HG02885 (cell line): ENCODE measurements at regions not wholly inside any gene's neighbourhood (a gene's known extent, or its start where the extent isn't known, plus 50 kb on each side); places are given as distances from the start of the nearest gene placed in this dataset.
A peak's percentile ranks its signal among the peaks of the same experiment; 100 is the strongest.

Experiments used
- ATAC-seq: cut with Tn5 transposase; IDR thresholded peaks from one replicate; pipeline ENCODE4 v1.9.1; 2021; ENCODE audit warnings: mild to moderate bottlenecking; ENCODE audit not compliant: unreplicated experiment, poor library complexity

DNA sequence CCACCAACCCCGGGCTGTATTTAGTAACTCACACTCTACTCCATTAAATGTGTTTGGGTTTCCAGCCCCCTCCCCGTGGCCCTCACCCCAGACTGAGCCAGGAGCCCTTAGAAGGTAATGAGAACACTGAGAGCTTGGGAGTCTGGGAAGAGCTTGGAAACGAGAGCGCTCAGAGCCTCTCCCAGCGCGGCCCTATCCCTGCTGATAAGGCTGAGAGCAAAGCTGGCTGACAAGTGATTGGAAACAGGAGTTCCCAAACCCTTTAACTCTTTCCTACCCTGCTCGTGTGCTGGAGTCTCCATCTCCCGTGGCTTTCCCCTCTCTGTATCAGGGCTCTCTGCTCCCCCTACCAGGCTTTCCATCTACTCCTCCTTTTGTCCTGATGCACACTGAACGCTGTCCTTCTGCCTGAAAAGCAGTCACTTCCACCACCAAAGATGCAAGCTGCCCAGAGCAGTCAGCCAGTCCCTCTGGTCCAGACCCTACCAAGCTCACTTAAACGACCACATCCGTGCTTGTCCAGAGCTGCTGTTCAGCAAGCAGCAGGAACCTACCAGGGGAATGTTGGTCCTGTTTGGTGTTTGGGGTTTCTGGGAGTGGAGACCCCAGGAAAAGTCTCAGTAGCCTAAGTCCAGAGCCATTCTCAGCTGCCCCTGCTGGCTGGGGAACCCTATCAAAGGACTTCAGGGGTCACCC lies 100.0 kb upstream of the PKDCC start:
- ATAC-seq, result no peak

DNA sequence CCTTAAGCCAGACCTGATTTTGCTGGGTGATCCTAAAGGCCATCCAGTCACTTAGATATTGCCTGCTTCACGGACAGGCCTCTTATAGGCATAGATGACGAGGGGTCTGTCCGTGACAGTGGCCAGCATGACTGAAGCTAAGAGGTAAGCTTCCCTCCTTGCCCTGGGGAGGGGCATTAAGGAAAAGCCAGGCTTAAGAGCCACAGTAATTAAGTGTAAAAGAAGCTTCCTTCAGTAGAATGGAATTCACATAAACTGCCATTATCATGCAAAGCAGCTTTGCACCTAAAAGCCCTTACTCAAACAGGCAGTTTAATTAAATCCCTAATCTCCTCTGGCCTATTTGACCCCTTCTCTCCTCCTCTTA lies 99.4 kb upstream of the PKDCC start:
- no peak for ATAC-seq

DNA sequence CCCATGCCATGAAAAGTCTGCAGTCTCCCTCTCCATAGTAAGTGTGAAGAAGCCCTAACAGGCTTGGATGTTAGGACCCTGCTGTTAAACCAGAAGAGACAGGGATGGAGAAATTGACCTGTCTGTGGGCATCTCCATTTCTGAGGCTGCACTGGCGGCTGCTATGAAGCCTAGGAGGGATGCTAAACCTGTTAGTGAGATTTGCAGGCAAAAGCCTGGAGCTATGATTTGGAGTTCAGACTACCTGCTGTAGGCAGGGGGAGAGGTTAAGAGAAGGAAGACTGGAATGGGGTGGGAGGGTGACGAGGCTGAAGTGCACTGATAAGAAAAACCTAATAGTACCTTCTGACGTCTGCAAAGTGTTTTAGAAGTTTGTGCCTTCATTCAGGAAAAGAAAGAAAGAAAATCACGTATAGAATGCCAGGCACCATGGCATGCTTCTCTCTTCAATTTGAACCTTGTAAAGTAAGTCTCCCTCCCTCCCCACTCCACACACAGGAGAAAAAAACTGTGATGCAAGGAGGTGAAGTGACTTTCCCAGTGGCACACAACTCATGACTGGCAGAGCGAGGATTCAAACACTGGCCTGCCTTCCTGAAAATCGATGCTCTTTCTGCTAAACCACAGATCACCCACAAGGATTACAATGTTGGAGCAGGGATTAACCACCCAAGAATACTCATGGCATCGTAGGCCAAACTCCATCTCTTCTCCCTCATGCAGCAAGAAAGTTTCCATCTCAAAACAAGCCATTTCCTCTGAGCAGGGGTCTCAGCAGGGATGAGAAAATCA lies 98.5 kb upstream of the PKDCC start:
- no peak for ATAC-seq

DNA sequence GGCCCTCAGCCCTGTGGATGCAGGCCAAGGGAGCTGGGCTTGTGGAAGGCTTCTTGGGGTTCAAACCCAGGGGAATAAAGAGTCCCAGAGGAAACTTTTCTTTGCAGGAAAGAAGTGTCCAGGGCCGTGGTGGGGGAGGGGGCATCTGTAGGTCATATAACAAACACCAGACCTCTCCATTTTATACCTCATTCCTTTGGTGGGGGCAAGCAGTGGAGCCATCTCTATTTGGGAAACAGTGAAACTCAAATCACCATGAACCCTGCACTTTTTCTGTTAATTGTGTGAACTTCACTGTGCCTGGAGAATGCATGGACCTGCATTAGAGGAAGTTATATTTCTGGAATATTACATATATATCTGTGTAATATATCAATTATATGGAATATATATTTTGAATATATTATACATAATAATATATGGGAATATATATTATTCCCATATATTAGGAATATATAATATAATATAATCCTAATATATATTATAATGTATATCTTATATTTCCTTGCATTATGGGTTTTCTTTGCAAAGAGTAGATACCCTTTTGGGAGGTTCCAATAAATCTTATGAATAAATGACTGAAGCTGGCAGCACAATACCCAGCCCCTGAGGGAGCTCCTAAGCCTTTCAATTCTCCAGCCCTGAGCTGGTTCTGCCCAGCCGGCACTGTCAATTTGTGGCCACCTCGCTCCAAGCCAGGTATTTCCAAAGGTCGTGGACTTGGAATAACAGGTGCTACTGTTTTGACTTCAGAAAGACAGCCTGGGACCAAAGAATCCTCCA lies 97.7 kb upstream of the PKDCC start:
- no peak for ATAC-seq

DNA sequence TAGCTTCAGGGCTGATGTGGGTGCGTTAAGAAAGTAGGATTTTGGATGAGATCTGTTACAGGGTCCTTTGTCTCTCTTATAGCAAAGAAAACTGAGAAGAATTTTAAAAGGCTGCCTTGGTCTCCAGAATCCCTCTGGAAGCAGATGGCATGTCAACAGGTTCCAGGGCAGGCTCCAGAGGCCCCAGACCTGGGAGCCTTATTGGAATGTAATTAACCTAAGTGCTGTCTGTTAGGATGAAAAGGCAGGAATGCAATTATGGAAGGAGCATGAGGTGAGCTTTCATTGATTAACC lies 97.2 kb upstream of the PKDCC start:
- ATAC-seq, result no peak

DNA sequence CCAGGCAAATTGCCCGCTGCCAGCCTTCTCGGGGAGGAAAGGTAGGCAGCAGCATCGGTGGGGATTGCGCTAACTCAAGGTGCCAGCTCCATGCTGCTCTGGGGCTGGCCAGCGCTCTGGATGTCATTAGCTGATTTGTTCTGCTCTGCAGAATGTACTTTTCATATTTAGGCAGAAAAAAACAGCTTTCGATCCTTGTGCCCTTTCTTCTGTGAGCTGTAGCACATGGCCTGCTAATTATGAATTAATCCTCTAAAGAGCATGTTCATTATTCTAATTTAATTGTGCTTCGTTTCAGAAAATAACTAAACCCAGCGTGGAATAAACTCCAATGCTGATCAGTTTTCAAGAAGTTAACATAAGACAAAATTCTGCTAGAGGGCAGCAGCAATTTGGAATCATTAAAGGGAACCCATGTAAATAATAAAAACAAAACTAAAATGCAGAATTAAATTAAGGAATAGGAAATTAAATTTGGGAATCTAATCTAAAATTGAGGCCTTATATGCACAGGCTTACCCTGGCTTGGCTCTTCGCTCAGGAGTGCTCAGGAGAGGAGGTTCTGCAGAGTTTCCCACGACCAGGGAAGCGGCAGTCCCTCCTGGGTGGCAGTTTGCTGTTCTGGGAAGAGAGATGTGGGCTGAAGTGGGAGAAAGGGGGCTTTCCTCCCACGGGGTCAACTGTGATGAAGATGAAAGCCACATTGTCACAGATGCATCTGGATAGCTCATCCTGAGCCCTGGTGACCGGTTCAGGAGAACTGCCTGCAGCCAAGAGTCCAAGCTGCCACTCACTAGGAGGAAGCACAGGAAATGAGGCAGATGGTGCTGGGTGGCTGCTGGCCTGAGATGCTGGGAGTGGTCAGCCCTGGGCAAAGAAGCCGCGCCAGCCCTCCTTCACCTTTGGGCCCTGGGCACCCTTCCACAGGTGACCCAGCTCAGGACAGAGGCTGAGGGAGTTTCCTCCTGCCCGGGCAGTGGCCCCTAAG lies 93.2 kb upstream of the PKDCC start:
- ATAC-seq, result no peak

DNA sequence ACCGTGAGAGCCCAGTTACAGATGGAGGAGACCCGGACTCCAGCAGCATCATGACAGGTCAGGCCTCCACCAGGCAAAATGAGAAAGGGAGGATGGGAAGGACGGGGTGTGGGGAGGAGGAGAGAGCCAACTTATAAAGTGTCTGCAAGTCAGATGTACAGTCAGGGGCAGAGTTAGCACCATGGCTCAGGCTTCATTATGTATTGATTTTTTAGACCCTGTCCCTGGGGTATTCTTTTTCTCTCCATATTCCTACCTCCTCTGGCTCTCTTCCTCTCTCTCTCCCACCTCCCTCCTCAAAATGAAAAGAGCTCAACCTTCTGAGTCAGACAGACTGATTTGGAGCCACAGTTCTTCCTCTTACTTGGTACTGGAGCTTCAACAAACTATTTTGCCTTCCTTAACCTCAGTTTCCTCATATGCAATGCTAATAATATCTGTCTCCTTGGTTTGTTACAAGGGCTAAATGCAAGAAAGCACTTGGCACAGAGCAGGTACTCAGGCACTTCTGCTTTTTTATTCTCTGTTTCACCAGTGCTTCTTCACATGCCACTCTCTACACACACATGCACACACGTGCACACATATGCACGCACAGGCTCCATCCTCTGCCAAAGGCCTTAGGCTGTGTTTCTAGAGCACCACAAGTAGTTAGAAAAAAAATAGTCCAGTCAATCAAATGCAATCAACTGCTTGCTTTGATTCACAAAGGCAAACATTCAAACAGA lies 92.3 kb upstream of the PKDCC start:
- peak; percentile 52 for ATAC-seq

DNA sequence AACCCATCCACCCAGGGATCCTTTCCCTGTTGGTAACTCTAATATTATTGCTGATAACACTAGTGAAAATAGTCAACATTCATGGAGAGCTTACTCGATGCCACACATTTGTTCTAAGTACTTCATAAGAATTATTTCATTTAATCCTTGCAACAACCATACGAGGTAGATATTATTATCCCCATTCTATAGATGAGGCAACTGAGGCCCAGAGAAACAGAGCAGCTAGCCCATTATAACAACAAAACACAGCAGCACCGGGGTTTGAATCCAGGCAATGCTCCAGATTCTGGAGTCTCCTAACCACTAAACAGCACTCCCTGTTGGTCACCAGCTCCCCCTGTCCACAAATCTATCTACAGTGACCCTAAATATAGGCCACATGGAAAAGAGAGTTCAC lies 90.4 kb upstream of the PKDCC start:
- no peak for ATAC-seq

DNA sequence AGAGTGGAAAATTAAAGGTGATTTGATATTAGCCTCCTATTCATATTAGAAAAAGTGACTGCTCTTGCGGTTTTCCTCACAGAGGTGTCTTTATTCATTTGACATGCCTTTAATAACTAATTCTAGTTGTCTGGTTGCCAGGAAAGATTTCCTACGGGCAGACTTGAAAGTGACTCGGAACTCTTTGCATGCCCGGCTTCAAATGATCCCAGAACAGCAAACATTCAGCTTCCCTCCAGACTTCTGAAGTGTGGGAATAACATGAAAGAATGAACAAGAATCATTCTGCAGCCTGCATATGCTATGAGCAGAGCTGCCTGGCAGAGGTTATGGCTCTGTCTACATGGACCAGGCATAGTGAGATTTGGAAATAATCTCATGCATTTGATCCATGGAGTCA lies 89.6 kb upstream of the PKDCC start:
- no peak for ATAC-seq

DNA sequence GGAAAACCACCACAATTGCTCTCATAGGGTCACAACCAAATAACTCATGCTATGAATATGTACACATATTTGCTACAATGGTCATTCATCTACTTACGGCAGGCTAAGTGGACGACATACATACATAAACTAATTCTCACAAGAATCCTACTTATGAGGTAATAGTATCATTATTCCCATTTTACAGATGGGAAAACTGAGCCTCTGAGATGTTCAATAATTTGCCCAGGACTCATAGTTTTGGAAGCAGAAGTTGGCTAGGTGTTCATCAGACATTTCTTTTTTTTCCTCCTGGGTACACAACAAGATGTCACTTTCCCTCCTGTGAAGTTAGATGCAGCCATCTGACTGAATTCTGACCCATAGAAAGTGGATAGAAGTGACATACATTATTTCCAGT lies 89.0 kb upstream of the PKDCC start:
- ATAC-seq, result no peak

DNA sequence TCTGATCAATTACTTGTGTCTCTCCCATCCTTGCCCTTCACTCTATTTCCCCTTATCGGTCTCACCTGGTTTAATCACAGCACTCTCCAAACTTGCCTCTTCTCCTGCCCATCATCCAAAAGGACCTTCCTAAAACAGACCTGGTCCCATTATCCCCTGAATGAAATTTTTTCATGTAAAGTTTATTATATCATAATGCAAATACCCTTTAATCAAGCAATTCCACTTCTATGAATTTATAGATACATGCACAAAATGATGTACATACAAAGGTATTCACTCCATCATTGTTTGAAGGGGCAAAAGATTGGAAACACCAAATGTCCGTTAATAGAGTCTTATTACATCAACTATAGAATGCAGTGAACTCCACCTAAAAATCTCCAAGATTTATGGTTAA lies 88.1 kb upstream of the PKDCC start:
- ATAC-seq, result no peak

DNA sequence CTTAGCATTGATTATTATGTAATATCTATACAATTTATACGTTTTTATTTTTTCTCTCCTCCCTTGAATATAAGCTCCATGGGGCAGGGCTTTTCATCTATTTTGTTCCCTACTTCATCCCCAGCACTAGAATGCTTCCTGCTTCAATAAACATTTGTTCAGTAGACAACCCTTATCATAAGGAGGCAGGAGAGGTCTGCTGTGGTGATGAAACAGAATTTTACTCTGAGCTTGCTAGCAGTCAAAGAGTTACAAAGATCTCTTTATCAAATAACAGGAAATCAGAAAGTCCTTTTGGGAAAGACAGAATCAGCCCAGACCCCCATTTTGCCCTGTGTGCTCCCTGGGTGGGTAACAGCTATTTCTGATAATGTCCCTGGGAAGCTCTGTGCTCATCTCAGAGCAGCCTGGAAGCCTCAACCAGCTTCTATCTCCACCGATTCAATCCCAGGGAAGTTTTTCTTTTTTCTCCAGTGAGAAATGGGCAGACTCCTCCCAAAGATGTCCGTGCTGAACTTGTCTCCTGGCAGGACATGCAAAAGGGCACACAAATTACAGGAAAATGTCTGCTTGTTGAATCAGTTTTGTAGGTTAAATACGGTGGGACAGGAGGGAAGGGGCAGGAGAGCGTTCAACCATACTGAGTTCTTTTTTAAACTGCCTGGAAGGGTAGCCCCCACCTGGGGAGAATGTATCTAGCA lies 84.7 kb upstream of the PKDCC start:
- ATAC-seq, result no peak

DNA sequence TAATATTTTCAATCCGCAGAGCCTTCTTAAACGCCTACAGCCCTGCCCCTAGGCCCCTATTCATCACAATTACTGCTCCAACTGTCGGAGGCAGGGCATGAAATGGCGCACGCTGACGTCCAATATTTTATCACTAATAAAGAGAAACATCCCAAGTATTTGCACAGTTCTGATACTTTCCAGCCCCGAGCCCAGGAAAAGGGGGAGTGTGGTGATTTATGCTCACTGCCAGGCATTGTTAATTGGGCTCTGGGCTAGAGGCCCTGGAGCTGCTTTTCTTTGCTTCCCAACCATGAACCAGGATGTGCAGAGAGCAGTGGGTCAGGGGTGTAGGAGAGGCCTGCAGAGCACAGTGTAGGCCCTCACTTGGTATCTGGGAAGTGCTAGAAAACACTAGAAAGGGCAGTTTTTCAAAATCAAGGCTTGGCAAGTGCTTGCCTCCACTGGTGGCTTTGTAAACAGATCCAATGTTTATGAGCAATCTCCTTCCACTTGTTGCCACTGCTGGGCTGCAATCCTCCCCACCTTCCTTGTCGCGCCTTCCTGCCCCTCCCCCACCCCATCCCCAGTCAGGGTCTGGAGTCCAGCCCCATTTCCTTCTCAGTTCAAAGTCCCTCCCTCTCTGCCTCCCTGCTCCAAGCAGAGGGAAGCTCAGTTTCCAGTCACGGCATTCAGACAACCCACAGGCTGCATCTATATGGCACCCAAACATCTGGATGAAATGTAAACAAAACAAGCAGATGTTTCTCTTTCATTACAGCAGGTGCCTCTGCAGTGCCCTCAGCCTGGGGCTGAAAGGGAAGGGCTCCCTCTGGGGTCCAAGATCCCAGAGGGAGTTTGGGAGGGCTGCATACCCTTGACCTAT lies 83.9 kb upstream of the PKDCC start:
- no peak for ATAC-seq

DNA sequence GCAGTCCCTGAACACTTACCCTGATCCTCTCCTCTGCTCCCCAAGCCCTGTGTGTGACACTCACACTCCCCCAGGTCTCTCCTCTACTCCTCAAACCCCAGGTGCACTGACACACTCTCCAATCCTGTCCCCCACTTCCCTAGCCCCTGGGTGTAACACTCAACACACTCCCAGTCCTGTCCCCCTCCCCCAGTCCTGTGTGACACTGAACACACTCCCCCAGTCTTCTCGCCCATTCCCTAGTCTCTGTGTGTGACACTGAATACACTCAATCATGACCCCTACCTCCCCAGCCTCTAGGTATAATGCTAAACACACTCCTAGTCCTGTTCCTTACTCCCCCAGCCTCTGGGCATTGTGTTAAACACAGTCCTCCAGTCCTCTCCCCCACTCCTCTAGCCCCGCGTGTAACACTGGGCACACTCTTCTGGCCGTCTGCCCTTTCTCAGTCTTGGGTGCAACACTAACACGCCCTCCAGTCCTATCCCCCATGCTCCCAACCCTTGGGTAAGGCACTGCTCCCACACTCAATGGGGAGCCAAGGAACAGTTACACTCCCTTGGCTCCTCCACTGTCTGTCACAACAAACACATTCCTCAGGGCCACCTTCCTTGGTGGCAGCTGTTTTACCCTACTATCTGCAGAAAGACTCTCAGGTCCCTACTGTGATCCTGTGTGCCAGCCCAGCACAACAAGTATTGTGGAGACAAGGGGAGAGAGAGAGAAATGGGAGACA lies 82.5 kb upstream of the PKDCC start:
- ATAC-seq, result no peak

DNA sequence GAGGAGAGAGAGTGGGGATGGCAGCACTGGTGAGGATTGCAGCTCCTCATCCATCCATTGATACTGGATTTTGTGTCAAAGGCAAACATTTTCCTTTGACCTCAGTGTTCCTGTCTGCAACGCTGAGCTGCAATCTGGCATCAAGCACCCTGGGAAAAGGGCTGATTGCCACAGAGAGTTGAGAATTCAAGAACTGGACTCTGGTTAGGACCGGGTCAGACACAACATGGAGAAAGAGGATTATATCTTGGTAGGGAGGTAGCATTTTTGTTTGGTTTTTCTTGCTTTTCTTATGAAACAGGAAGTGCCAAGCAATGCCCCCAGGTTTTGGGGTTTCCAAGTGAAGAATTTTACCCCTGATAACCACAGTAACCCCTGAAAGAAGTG lies 81.9 kb upstream of the PKDCC start:
- no peak for ATAC-seq

DNA sequence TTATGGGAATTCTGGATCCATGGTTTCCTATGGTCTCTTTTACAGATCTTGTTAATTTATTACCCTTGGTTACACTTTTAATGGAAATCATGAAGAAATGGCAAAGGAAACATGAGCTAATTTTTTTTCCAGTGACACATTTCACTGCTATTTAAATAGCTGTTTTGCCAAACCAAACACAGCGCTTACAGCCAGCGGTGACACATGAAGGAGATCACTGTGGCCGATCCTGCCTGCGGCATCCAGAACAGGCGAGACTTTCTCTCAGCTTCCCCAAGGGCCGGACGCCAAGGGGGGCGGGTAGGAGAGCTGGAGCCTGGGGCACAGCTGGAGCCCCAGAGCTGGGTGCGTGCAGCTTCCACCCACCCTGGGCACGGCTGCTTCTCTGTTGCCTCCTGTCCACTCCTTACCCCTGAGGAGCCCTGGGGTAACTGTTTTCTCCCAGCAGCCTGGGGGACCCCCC lies 81.4 kb upstream of the PKDCC start:
- no peak for ATAC-seq

DNA sequence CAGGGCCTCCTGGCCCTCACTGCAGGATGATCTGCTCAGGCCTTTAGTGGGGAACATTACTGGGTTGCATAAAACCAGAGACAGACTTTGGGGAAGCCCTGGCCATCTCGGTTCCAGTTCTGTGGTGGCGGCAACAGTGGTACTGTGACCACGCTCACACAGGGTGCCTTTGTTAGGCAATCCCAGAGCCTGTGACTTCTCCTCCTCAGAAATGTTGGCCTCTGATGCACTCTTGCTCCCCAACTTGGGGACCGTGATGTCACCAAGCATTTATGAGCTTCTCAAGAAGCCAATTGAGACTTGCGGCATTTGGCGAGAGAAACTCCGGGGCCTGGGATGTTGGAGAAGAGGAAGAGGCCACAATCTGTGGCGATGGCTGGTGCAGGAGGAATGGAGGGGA lies 80.9 kb upstream of the PKDCC start:
- no peak for ATAC-seq
